ENCODE measurements at regions not wholly inside any gene's neighbourhood (a gene's known extent, or its start where the extent isn't known, plus 50 kb on each side); places are given as distances from the start of the nearest gene placed in this dataset.
"Not testable (repeated sequence)": the region's sequence is repeated elsewhere in the genome, so short reads cannot be mapped to it uniquely, and the experiment has no call there.

DNA sequence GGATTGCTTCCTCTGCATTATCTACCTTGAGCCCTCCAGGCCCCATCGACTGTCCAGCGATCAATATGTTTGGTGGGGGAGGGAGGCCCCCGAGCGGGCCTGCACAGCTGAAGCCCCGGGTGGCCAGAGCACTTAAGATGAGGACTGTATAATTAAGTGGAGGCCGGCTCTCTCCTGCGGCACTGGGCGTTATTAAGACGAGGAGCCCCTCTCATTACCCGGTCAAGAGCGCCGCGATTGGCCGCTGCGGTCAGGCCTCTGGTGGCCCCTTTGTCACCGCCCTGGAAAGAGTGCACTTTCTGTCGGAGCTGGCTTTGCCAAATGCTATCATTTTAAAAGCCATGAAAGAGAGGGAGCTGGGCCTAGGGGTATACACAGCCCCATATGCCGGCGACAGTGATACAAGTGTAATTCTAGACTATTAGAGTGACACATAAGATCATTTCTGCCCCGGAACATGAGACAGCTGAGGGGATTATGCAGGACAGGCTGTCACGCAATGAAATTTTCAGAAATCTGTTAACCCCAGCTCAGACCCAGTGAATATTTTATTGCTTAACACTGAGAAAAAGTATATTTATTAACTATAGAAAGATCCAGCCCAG is 106.3 kb upstream of the IRX1 start:
- no peak for DNase-seq (ENCODE audit: low read depth in 4 of 4, low spot score in 3 of 4)

- DNase-seq (ENCODE audit: low read depth in 4 of 4, low spot score in 3 of 4): no peak
Observed at GRCh38 chr5:3484836-3485235, 110.8 kb upstream of the IRX1 start.

DNA sequence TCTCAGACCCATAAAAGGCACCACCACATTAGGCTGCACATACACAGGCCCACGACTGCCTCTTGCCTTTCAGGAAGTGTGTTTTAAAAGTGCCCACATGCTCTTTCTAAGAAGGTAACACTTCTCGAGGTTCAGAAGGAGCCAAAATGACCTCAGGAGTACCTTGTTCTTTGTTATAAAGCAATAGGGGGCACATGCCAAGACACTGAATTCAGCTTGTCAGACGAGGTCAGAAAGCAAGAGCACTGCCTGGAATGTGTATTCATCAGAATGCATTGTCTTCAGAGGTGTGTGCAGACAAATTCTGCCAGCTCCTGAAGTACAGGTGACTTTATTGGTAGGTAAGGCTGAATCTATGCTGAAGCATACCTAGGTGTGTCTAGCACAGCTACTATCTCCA is 114.5 kb upstream of the IRX1 start:
- no peak for DNase-seq (ENCODE audit: low read depth in 4 of 4, low spot score in 3 of 4)

GRCh38 chr5:3475674-3476073 is 120.0 kb upstream of the IRX1 start:
- no peak for DNase-seq (ENCODE audit: low read depth in 4 of 4, low spot score in 3 of 4)

- no peak for DNase-seq (ENCODE audit: low read depth in 4 of 4, low spot score in 3 of 4)
Observed at GRCh38 chr5:3466392-3466791, 129.2 kb upstream of the IRX1 start.

GRCh38 chr5:3460416-3460815 is 135.2 kb upstream of the IRX1 start:
- no peak for DNase-seq (ENCODE audit: low read depth in 4 of 4, low spot score in 3 of 4)

- DNase-seq (ENCODE audit: low read depth in 4 of 4, low spot score in 3 of 4): no peak
Observed at GRCh38 chr5:3456121-3456681, 139.4 kb upstream of the IRX1 start.

- not testable (repeated sequence) for DNase-seq (ENCODE audit: low read depth in 4 of 4, low spot score in 3 of 4)
Observed at GRCh38 chr5:3454028-3454427, 141.6 kb upstream of the IRX1 start.

GRCh38 chr5:3452622-3453021 is 143.0 kb upstream of the IRX1 start:
- DNase-seq (ENCODE audit: low read depth in 4 of 4, low spot score in 3 of 4): no peak

- no peak for DNase-seq (ENCODE audit: low read depth in 4 of 4, low spot score in 3 of 4)
Observed at GRCh38 chr5:3451961-3452360, 143.7 kb upstream of the IRX1 start.

- no peak for DNase-seq (ENCODE audit: low read depth in 4 of 4, low spot score in 3 of 4)
Observed at GRCh38 chr5:3449481-3449880, 146.2 kb upstream of the IRX1 start.

- DNase-seq (ENCODE audit: low read depth in 4 of 4, low spot score in 3 of 4): no peak
Observed at GRCh38 chr5:3446410-3446809, 149.2 kb upstream of the IRX1 start.

- not testable (repeated sequence) for DNase-seq (ENCODE audit: low read depth in 4 of 4, low spot score in 3 of 4)
Observed at GRCh38 chr5:3445517-3445916, 150.1 kb upstream of the IRX1 start.

GRCh38 chr5:3432135-3432534 is 163.5 kb upstream of the IRX1 start:
- DNase-seq (ENCODE audit: low read depth in 4 of 4, low spot score in 3 of 4): no peak

- DNase-seq (ENCODE audit: low read depth in 4 of 4, low spot score in 3 of 4): no peak
Observed at GRCh38 chr5:3430691-3431090, 164.9 kb upstream of the IRX1 start.

DNA sequence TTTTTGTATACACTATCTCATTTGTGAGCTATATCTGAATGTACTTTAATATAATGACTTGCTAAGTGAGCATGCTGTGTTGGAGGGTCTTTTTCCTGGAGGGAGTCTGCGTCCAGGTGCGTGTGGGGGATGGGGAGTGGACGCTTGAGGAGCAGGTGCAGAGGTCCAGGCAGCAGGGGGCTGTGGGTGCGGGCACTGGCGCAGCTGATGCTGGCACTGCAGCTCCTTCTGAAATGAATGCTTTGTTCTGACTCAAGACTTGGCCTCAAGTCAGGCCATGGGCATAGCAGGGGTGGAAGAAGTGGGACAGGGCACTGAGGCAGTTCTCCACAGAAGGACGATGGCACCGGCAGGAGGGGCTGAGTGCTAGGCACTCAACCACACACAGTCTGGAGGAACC is 165.7 kb upstream of the IRX1 start:
- DNase-seq (ENCODE audit: low read depth in 4 of 4, low spot score in 3 of 4): no peak

DNA sequence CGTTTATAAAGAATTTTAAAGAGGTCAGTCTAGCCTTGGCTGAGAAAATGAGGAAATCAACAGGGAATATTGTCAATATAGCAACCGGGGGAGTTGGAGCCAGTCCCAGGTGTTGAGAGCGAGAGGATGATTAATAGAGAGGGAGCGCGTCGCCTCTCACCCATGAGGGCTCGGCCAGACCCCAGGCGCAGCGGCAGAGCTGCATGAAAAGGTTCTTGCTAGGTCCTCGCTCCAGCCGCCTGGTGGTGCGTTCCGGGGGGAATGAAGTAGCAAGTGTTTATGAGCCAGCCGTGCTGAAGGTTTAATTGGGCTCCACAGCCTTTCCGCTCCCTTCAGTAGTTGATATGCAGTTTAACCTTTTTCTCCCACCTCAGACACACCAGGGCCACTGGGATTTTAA is 167.3 kb upstream of the IRX1 start:
- DNase-seq (ENCODE audit: low read depth in 4 of 4, low spot score in 3 of 4): peak in 3 of 4 donors; percentile 14 to 39 (median 18)

- no peak for DNase-seq (ENCODE audit: low read depth in 4 of 4, low spot score in 3 of 4)
Observed at GRCh38 chr5:3424946-3425345, 170.7 kb upstream of the IRX1 start.

DNA sequence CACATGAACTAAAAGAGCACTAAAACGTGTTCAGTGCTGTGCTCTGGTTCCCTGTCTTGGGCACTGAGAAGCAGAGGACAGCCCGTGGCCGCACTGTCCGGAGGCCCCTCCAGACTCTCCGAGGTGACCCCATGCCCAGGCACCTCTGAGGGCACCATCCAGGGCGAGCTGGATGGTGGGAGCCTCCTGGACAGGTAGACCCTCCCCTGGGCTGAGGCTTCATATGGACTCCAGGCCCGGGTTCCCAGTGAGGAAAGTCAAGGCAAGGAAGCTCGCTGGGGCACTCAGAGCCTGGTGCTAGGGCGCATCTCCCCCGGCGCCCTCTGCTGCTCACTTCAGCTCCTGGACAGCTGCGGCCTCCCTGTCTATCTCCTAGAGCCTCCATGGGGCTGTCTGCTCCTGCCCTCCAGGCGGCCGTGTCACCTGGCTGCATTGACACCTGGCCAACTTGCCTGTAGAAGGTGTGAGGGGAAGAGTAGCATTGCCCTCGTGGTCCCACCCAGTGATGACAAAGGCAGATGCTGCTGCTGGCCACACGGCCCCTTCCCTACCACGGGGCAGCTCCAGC is 178.2 kb upstream of the IRX1 start:
- no peak for DNase-seq (ENCODE audit: low read depth in 4 of 4, low spot score in 3 of 4)

- DNase-seq (ENCODE audit: low read depth in 4 of 4, low spot score in 3 of 4): no peak
Observed at GRCh38 chr5:3414371-3414770, 181.3 kb upstream of the IRX1 start.

DNA sequence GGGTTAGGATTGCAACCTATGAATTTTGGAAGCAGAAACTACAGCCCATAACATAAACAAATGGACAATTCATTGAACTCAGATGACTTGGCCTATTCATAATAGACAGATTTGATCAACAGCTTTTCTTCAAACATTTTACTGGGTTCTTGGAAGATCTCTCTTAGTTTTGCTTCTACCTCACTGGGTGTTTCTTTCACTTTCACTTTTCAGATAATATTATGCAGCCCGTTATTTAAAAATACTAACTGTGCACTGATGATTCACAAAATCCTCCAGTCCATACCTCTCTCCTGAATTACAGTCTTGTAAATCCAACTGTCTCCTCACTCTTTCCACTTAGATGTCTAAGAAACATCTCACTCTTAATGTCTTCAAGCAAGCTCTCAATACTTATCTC is 183.5 kb upstream of the IRX1 start:
- DNase-seq (ENCODE audit: low read depth in 4 of 4, low spot score in 3 of 4): no peak

GRCh38 chr5:3411363-3411762 is 184.3 kb upstream of the IRX1 start:
- no peak for DNase-seq (ENCODE audit: low read depth in 4 of 4, low spot score in 3 of 4)

GRCh38 chr5:3401635-3402034 is 194.0 kb upstream of the IRX1 start:
- no peak for DNase-seq (ENCODE audit: low read depth in 4 of 4, low spot score in 3 of 4)
